Gastrocnemius medialis (tissue), 4 donors: ENCODE measurements at regions not wholly inside any gene's neighbourhood (a gene's known extent, or its start where the extent isn't known, plus 50 kb on each side); places are given as distances from the start of the nearest gene placed in this dataset.

Source experiments
- CTCF ChIP-seq, 5 experiments: fragments of 450-650 bp in 3 of 5; fragments of 200-600 bp in 2 of 5; sonication (generic) in 2 of 5; IDR thresholded peaks in 4 of 5; conservative IDR thresholded peaks in 1 of 5; 1 replicate in 4 of 5; 2 replicates in 1 of 5; pipeline ENCODE4 v1.5.1; 2016 to 2019; ENCODE audit warnings: antibody characterized with exemption in 5 of 5, mild to moderate bottlenecking in 3 of 5, moderate library complexity in 3 of 5
- POLR2A ChIP-seq, 2 donors: fragments of 450-650 bp; IDR thresholded peaks; one replicate each; pipeline ENCODE4 v1.6.1; 2017; ENCODE audit warnings: antibody characterized with exemption in 2 of 2, mild to moderate bottlenecking in 2 of 2, moderate library complexity in 2 of 2

DNA sequence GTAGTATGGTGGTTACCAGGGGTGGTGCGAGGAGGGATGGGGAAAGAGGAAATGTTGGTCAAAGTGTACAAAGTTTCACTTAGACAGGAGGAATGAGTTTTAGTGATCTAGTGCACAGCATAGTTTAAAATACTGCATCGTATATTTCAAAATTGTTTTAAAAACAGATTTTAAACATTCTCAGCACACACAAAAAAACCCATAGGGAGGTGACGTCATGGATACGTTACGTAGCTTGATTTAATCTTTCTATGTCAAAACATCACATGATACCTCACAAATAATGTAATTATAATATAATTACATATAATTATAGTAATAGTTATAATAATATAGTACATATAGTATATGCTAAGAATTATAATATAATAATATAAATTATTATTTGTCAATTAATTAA is 614.2 kb downstream of the TMEM114 start:
- TF ChIP-seq CTCF (IDR thresholded peaks at IDR 0.05 in 4 of 5, conservative IDR thresholded peaks at IDR 0.05 in 1 of 5) (no peak), POLR2A (IDR thresholded peaks at IDR 0.05) (no peak)
